ENCODE measurements at regions not wholly inside any gene's neighbourhood (a gene's known extent, or its start where the extent isn't known, plus 50 kb on each side); places are given as distances from the start of the nearest gene placed in this dataset.

- POLR2A ChIA-PET (ENCODE audit: unreplicated experiment), result no interaction called here
- H3K27me3 ChIP-seq (ENCODE audit: insufficient read depth, low read depth), result no peaks in the 10 kb centered on the region
- intact Hi-C loops (cut with micrococcal nuclease; ENCODE audit: unreplicated experiment), result no loop called here
- no peak overlapping the region for H3K4me2 ChIP-seq
- H3K9me2 ChIP-seq (ENCODE audit: insufficient read depth), result no peaks in the 10 kb centered on the region
- no peak overlapping the region for H3K4me3 ChIP-seq
- no TSS peak for BruUV-seq (replicated peaks)
- no peaks in the 10 kb centered on the region for H3K79me2 ChIP-seq (ENCODE audit: low read depth)
- TF ChIP-seq CTCF (conservative IDR thresholded peaks at IDR 0.05), result no peak
- TF ChIP-seq EZH2 (IDR thresholded peaks at IDR 0.05; ENCODE audit: low read depth), result no peak
- no peaks in the 10 kb centered on the region for H4K20me1 ChIP-seq (ENCODE audit: insufficient read depth)
- no peak overlapping the region for H3K27ac ChIP-seq
- no peaks in the 10 kb centered on the region for H3F3A ChIP-seq (ENCODE audit: insufficient read depth, low read depth)
- CTCF ChIA-PET, result no interaction called here
- no peak for DNase-seq
- no peaks in the 10 kb centered on the region for H3K4me1 ChIP-seq (replicated peaks; ENCODE audit: insufficient read depth)
- no peaks in the 10 kb centered on the region for H3K36me3 ChIP-seq (ENCODE audit: low read depth)
- no peaks in the 10 kb centered on the region for H3K9me3 ChIP-seq (ENCODE audit: insufficient read depth, low read depth)
- H2AFZ ChIP-seq, result no peak overlapping the region
Observed at GRCh38 chr19:28794301-28794700, 418.6 kb downstream of the UQCRFS1 start.

GRCh38 chr19:28793391-28794168, 419.4 kb downstream of the UQCRFS1 start:
- Histone ChIP-seq H3K9me3 (ENCODE audit: insufficient read depth, low read depth) (no peaks in the 10 kb centered on the region), H3K27me3 (ENCODE audit: insufficient read depth, low read depth) (peaks cover 5% of the 10 kb centered on the region; the same call in 1 of the 2 replicates), H3K27ac (no peak overlapping the region), H4K20me1 (ENCODE audit: insufficient read depth) (no peaks in the 10 kb centered on the region), H3K4me3 (no peak overlapping the region), H3K4me1 (replicated peaks; ENCODE audit: insufficient read depth) (no peaks in the 10 kb centered on the region), H2AFZ (no peak overlapping the region), H3K9me2 (ENCODE audit: insufficient read depth) (no peaks in the 10 kb centered on the region), H3K36me3 (ENCODE audit: low read depth) (no peaks in the 10 kb centered on the region), H3F3A (ENCODE audit: insufficient read depth, low read depth) (no peaks in the 10 kb centered on the region), H3K79me2 (ENCODE audit: low read depth) (no peaks in the 10 kb centered on the region), H3K4me2 (no peak overlapping the region)
- TF ChIP-seq EZH2 (IDR thresholded peaks at IDR 0.05; ENCODE audit: low read depth), result no peak
- no peak for TF ChIP-seq CTCF (conservative IDR thresholded peaks at IDR 0.05)
- ChIA-PET CTCF (no interaction called here), POLR2A (ENCODE audit: unreplicated experiment) (no interaction called here)
- no peak for DNase-seq
- BruUV-seq (replicated peaks), result no TSS peak
- intact Hi-C loops (cut with micrococcal nuclease; ENCODE audit: unreplicated experiment), result no loop called here

- CTCF ChIA-PET, result no interaction called here
- intact Hi-C loops (cut with micrococcal nuclease; ENCODE audit: unreplicated experiment), result no loop called here
Observed at GRCh38 chr19:28785971-28786370, 427.0 kb downstream of the UQCRFS1 start.

More at GRCh38 chr19:28785971-28786370, 427.0 kb downstream of the UQCRFS1 start:
- no peaks in the 10 kb centered on the region for H4K20me1 ChIP-seq (ENCODE audit: insufficient read depth)
- no peak for DNase-seq
- no peaks in the 10 kb centered on the region for H3K9me3 ChIP-seq (ENCODE audit: insufficient read depth, low read depth)
- H3K9me2 ChIP-seq (ENCODE audit: insufficient read depth), result no peaks in the 10 kb centered on the region
- no peak overlapping the region for H3K4me2 ChIP-seq
- H3K4me1 ChIP-seq (replicated peaks; ENCODE audit: insufficient read depth), result no peaks in the 10 kb centered on the region
- POLR2A ChIA-PET (ENCODE audit: unreplicated experiment), result no interaction called here
- H3K4me3 ChIP-seq, result no peak overlapping the region
- no peaks in the 10 kb centered on the region for H3K79me2 ChIP-seq (ENCODE audit: low read depth)
- H3K27me3 ChIP-seq (ENCODE audit: insufficient read depth, low read depth), result peaks cover 15% of the 10 kb centered on the region; the same call in 1 of the 2 replicates
- TF ChIP-seq CTCF (conservative IDR thresholded peaks at IDR 0.05) (no peak), EZH2 (IDR thresholded peaks at IDR 0.05; ENCODE audit: low read depth) (no peak)
- no TSS peak for BruUV-seq (replicated peaks)
- H3F3A ChIP-seq (ENCODE audit: insufficient read depth, low read depth), result no peaks in the 10 kb centered on the region
- H3K27ac ChIP-seq, result no peak overlapping the region
- H2AFZ ChIP-seq, result no peak overlapping the region
- no peaks in the 10 kb centered on the region for H3K36me3 ChIP-seq (ENCODE audit: low read depth)

Measured in PC-9 (cell line).